HG03108 (cell line): ENCODE measurements at regions not wholly inside any gene's neighbourhood (a gene's known extent, or its start where the extent isn't known, plus 50 kb on each side); places are given as distances from the start of the nearest gene placed in this dataset.
"Not testable (repeated sequence)": the region's sequence is repeated elsewhere in the genome, so short reads cannot be mapped to it uniquely, and the experiment has no call there.

ENCODE experiments used
- ATAC-seq: cut with Tn5 transposase; IDR thresholded peaks from one replicate; pipeline ENCODE4 v1.9.1; 2021; ENCODE audit warnings: moderate library complexity; ENCODE audit not compliant: unreplicated experiment

- ATAC-seq, result no peak
Measured at GRCh38 chr6:135703007-135703406, 148.5 kb upstream of the PDE7B start.

- peak; percentile 92 for ATAC-seq
Measured at GRCh38 chr6:135703621-135704020, 147.9 kb upstream of the PDE7B start.

- ATAC-seq, result no peak
Measured at GRCh38 chr6:135707426-135707825, 144.1 kb upstream of the PDE7B start.

GRCh38 chr6:135710042-135710441 lies 141.5 kb upstream of the PDE7B start:
- no peak for ATAC-seq

- no peak for ATAC-seq
Measured at GRCh38 chr6:135722190-135722589, 129.3 kb upstream of the PDE7B start.

- ATAC-seq, result peak; percentile 67
Measured at GRCh38 chr6:135722679-135723078, 128.8 kb upstream of the PDE7B start.

- no peak for ATAC-seq
Measured at GRCh38 chr6:135728589-135728988, 122.9 kb upstream of the PDE7B start.

GRCh38 chr6:135731116-135731515 lies 120.4 kb upstream of the PDE7B start:
- ATAC-seq, result no peak

- not testable (repeated sequence) for ATAC-seq
Measured at GRCh38 chr6:135736351-135736750, 115.2 kb upstream of the PDE7B start.

- no peak for ATAC-seq
Measured at GRCh38 chr6:135738636-135739035, 112.9 kb upstream of the PDE7B start.

- ATAC-seq, result no peak
Measured at GRCh38 chr6:135739288-135739687, 112.2 kb upstream of the PDE7B start.

- ATAC-seq, result no peak
Measured at GRCh38 chr6:135740580-135740979, 110.9 kb upstream of the PDE7B start.

GRCh38 chr6:135743476-135743875 lies 108.0 kb upstream of the PDE7B start:
- no peak for ATAC-seq

GRCh38 chr6:135748189-135748588 lies 103.3 kb upstream of the PDE7B start:
- ATAC-seq, result no peak

- ATAC-seq, result no peak
Measured at GRCh38 chr6:135750081-135750480, 101.4 kb upstream of the PDE7B start.

GRCh38 chr6:135753196-135753595 lies 98.3 kb upstream of the PDE7B start:
- ATAC-seq, result no peak

- ATAC-seq, result no peak
Measured at GRCh38 chr6:135759831-135760230, 91.7 kb upstream of the PDE7B start.

- ATAC-seq, result no peak
Measured at GRCh38 chr6:135774006-135774405, 77.5 kb upstream of the PDE7B start.

- no peak for ATAC-seq
Measured at GRCh38 chr6:135779213-135779612, 72.3 kb upstream of the PDE7B start.

- no peak for ATAC-seq
Measured at GRCh38 chr6:135780326-135780725, 71.2 kb upstream of the PDE7B start.

GRCh38 chr6:135782546-135782945 lies 69.0 kb upstream of the PDE7B start:
- no peak for ATAC-seq

- ATAC-seq, result no peak
Measured at GRCh38 chr6:135784507-135784906, 67.0 kb upstream of the PDE7B start.

- no peak for ATAC-seq
Measured at GRCh38 chr6:135789375-135790050, 62.0 kb upstream of the PDE7B start.
